ENCODE measurements at regions not wholly inside any gene's neighbourhood (a gene's known extent, or its start where the extent isn't known, plus 50 kb on each side); places are given as distances from the start of the nearest gene placed in this dataset.

- TF ChIP-seq CTCF (IDR thresholded peaks at IDR 0.05) (no peak), POLR2A (IDR thresholded peaks at IDR 0.05) (no peak)
These were observed 92.3 kb downstream of the TMEM212 start for GRCh38 chr3:171935261-171936123.

All from thyroid gland (tissue), 4 donors.